GM18511 (cell line): ENCODE measurements at regions not wholly inside any gene's neighbourhood (a gene's known extent, or its start where the extent isn't known, plus 50 kb on each side); places are given as distances from the start of the nearest gene placed in this dataset.
"Not testable (repeated sequence)": the region's sequence is repeated elsewhere in the genome, so short reads cannot be mapped to it uniquely, and the experiment has no call there.

Experiments
- ATAC-seq: cut with Tn5 transposase; IDR thresholded peaks from one replicate; pipeline ENCODE4 v1.9.1; 2021; ENCODE audit warnings: mild to moderate bottlenecking, moderate library complexity; ENCODE audit not compliant: unreplicated experiment

- ATAC-seq: no peak
Observed at GRCh38 chr18:30245766-30246455, 796.6 kb downstream of the DSC3 start.

GRCh38 chr18:30234755-30235154, 807.8 kb downstream of the DSC3 start:
- no peak for ATAC-seq

GRCh38 chr18:30211112-30211511, 831.4 kb downstream of the DSC3 start:
- ATAC-seq: no peak

GRCh38 chr18:30208546-30208945, 834.0 kb downstream of the DSC3 start:
- no peak for ATAC-seq

GRCh38 chr18:30192216-30192615, 850.3 kb downstream of the DSC3 start:
- ATAC-seq: no peak

- no peak for ATAC-seq
Observed at GRCh38 chr18:30186245-30186644, 856.3 kb downstream of the DSC3 start.

- ATAC-seq: no peak
Observed at GRCh38 chr18:30177056-30177455, 865.5 kb downstream of the DSC3 start.

- ATAC-seq: no peak
Observed at GRCh38 chr18:30175621-30176225, 866.8 kb downstream of the DSC3 start.

- no peak for ATAC-seq
Observed at GRCh38 chr18:30175061-30175574, 867.4 kb downstream of the DSC3 start.

- no peak for ATAC-seq
Observed at GRCh38 chr18:30163573-30163972, 879.0 kb downstream of the DSC3 start.

GRCh38 chr18:30160124-30160523, 882.4 kb downstream of the DSC3 start:
- ATAC-seq: no peak

- no peak for ATAC-seq
Observed at GRCh38 chr18:30150586-30151250, 891.8 kb downstream of the DSC3 start.

GRCh38 chr18:30149585-30149984, 893.0 kb downstream of the DSC3 start:
- ATAC-seq: no peak

GRCh38 chr18:30142870-30143269, 899.7 kb downstream of the DSC3 start:
- ATAC-seq: no peak

- ATAC-seq: no peak
Observed at GRCh38 chr18:30142248-30142647, 900.3 kb downstream of the DSC3 start.

- ATAC-seq: not testable (repeated sequence)
Observed at GRCh38 chr18:30141506-30141905, 901.0 kb downstream of the DSC3 start.

- ATAC-seq: no peak
Observed at GRCh38 chr18:30139631-30140287, 902.8 kb downstream of the DSC3 start.

- ATAC-seq: no peak
Observed at GRCh38 chr18:30135938-30136337, 906.6 kb downstream of the DSC3 start.

GRCh38 chr18:30134020-30134419, 908.5 kb downstream of the DSC3 start:
- ATAC-seq: no peak

GRCh38 chr18:30132959-30133358, 909.6 kb downstream of the DSC3 start:
- ATAC-seq: no peak

GRCh38 chr18:30121397-30121796, 921.1 kb downstream of the DSC3 start:
- ATAC-seq: no peak
